ENCODE measurements at regions not wholly inside any gene's neighbourhood (a gene's known extent, or its start where the extent isn't known, plus 50 kb on each side); places are given as distances from the start of the nearest gene placed in this dataset.

DNA sequence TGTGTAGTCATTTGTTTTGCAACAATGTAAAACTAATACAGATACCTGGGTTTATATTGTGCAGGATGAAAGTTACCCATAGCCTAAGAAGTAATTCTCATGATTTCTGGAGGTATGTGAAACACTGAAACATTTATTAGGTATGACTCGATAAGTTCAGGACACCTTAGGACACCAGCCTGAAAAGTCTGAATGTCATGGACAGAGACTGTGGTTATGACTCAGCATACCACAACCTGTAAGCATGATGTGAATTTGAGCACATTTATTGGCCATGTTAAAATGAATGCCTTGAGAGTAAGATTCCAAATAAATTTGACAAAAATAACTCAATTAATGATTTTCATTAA lies 1471.7 kb upstream of the B3GALT2 start:
- TF ChIP-seq MAFK (IDR thresholded peaks at IDR 0.05; ENCODE audit: partially characterized antibody), result no peak
- TF ChIP-seq, protein P1, sequence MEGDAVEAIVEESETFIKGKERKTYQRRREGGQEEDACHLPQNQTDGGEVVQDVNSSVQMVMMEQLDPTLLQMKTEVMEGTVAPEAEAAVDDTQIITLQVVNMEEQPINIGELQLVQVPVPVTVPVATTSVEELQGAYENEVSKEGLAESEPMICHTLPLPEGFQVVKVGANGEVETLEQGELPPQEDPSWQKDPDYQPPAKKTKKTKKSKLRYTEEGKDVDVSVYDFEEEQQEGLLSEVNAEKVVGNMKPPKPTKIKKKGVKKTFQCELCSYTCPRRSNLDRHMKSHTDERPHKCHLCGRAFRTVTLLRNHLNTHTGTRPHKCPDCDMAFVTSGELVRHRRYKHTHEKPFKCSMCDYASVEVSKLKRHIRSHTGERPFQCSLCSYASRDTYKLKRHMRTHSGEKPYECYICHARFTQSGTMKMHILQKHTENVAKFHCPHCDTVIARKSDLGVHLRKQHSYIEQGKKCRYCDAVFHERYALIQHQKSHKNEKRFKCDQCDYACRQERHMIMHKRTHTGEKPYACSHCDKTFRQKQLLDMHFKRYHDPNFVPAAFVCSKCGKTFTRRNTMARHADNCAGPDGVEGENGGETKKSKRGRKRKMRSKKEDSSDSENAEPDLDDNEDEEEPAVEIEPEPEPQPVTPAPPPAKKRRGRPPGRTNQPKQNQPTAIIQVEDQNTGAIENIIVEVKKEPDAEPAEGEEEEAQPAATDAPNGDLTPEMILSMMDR (IDR thresholded peaks at IDR 0.05), result no peak
- TF ChIP-seq, protein P2, sequence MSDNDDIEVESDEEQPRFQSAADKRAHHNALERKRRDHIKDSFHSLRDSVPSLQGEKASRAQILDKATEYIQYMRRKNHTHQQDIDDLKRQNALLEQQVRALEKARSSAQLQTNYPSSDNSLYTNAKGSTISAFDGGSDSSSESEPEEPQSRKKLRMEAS (IDR thresholded peaks at IDR 0.05), result no peak

Data from A549 (cell line).